ENCODE measurements at regions not wholly inside any gene's neighbourhood (a gene's known extent, or its start where the extent isn't known, plus 50 kb on each side); places are given as distances from the start of the nearest gene placed in this dataset.

GRCh38 chr10:34957531-34957930, 132.6 kb downstream of the CUL2 start:
- TF ChIP-seq CTCF (IDR thresholded peaks at IDR 0.05) (no peak), POLR2A (IDR thresholded peaks at IDR 0.05) (no peak)
